GOT3 (cell line): ENCODE measurements at regions not wholly inside any gene's neighbourhood (a gene's known extent, or its start where the extent isn't known, plus 50 kb on each side); places are given as distances from the start of the nearest gene placed in this dataset.
"Not testable (repeated sequence)": the region's sequence is repeated elsewhere in the genome, so short reads cannot be mapped to it uniquely, and the experiment has no call there.

Experiments used
- DNase-seq: peaks from one replicate; lab custom pipeline; 2025; ENCODE audit warnings: mixed read lengths; lab: John Stamatoyannopoulos, UW

- no peak for DNase-seq
These were observed 196.3 kb downstream of the DCDC2C start for GRCh38 chr2:3899536-3900155.

GRCh38 chr2:3902131-3902530 is 198.8 kb downstream of the DCDC2C start:
- no peak for DNase-seq

GRCh38 chr2:3904061-3904460 is 200.7 kb downstream of the DCDC2C start:
- DNase-seq, result no peak

GRCh38 chr2:3908498-3908897 is 205.1 kb downstream of the DCDC2C start:
- not testable (repeated sequence) for DNase-seq

GRCh38 chr2:3911882-3912455 is 208.6 kb downstream of the DCDC2C start:
- no peak for DNase-seq

GRCh38 chr2:3913166-3913565 is 209.8 kb downstream of the DCDC2C start:
- no peak for DNase-seq

- no peak for DNase-seq
These were observed 210.9 kb downstream of the DCDC2C start for GRCh38 chr2:3914241-3914640.

- no peak for DNase-seq
These were observed 223.7 kb downstream of the DCDC2C start for GRCh38 chr2:3927031-3927430.

GRCh38 chr2:3929374-3929773 is 226.0 kb downstream of the DCDC2C start:
- DNase-seq, result no peak

GRCh38 chr2:3930246-3930645 is 226.9 kb downstream of the DCDC2C start:
- no peak for DNase-seq

GRCh38 chr2:3940661-3941060 is 237.3 kb downstream of the DCDC2C start:
- no peak for DNase-seq

- no peak for DNase-seq
These were observed 239.5 kb downstream of the DCDC2C start for GRCh38 chr2:3942841-3943240.

- no peak for DNase-seq
These were observed 240.7 kb downstream of the DCDC2C start for GRCh38 chr2:3944071-3944470.

GRCh38 chr2:3944841-3945240 is 241.5 kb downstream of the DCDC2C start:
- no peak for DNase-seq

- DNase-seq, result no peak
These were observed 244.8 kb downstream of the DCDC2C start for GRCh38 chr2:3948191-3948590.

- DNase-seq, result no peak
These were observed 248.0 kb downstream of the DCDC2C start for GRCh38 chr2:3951131-3951954.

- DNase-seq, result no peak
These were observed 249.6 kb downstream of the DCDC2C start for GRCh38 chr2:3952866-3953516.

GRCh38 chr2:3954261-3954660 is 250.9 kb downstream of the DCDC2C start:
- no peak for DNase-seq

GRCh38 chr2:3956406-3956805 is 253.0 kb downstream of the DCDC2C start:
- no peak for DNase-seq

GRCh38 chr2:3956892-3957291 is 253.5 kb downstream of the DCDC2C start:
- no peak for DNase-seq

GRCh38 chr2:3958465-3958864 is 255.1 kb downstream of the DCDC2C start:
- no peak for DNase-seq

- no peak for DNase-seq
These were observed 255.6 kb downstream of the DCDC2C start for GRCh38 chr2:3958969-3959368.

- no peak for DNase-seq
These were observed 256.0 kb downstream of the DCDC2C start for GRCh38 chr2:3959372-3959771.
